Gastroesophageal sphincter (tissue), 3 donors: ENCODE measurements at regions not wholly inside any gene's neighbourhood (a gene's known extent, or its start where the extent isn't known, plus 50 kb on each side); places are given as distances from the start of the nearest gene placed in this dataset.

ENCODE experiments used
- EP300 ChIP-seq: sonication (generic); formaldehyde crosslinking; IDR thresholded peaks from one replicate; pipeline ENCODE4 v1.6.1; 2017; ENCODE audit warnings: antibody characterized with exemption, mild to moderate bottlenecking
- POLR2A ChIP-seq, 2 donors: fragments of 450-650 bp; IDR thresholded peaks; one replicate each; pipeline ENCODE4 v1.6.1; 2017; ENCODE audit warnings: antibody characterized with exemption in 2 of 2, mild to moderate bottlenecking in 2 of 2, moderate library complexity in 1 of 2
- TF ChIP-seq, protein P1 (sequence below), 4 experiments: fragments of 200-600 bp in 2 of 4; fragments of 450-650 bp in 2 of 4; sonication (generic) in 1 of 4; IDR thresholded peaks; one replicate each; pipeline ENCODE4 v1.5.1; 2017 to 2019; ENCODE audit warnings: antibody characterized with exemption in 4 of 4, mild to moderate bottlenecking in 2 of 4, moderate library complexity in 2 of 4

DNA sequence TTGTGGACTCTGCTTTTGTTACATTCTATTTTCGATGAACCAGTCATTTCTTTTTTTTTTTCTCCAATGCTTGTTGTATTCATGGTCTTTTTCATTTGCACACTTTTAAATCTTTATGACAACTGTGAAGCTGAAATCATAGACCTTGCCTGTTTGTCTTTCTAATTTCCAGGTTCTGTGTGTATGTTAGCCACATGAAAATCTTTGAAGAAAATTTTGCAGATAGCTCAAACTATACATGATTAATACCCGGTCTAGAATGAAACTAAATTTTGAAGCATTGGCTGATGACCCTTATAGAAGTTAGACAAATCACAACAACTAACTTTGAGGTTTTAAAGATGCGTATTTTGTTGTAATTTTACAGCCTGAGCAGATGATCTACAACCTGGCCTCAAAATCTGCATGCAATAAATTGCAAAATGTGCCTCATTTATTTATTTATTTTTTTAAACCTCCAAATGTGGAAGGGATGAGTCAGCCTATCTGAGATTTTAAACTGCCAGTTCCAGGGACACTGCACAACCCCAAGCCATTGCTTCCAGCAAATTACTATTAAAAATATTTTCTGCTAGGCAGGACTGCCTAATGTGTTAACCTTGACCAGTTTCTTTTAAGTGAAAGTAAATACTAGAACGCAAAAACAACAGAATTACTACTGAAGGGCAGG is 96.3 kb upstream of the NAV3 start:
- TF ChIP-seq POLR2A (IDR thresholded peaks at IDR 0.05) (no peak), EP300 (no peak)
- TF ChIP-seq, protein P1, sequence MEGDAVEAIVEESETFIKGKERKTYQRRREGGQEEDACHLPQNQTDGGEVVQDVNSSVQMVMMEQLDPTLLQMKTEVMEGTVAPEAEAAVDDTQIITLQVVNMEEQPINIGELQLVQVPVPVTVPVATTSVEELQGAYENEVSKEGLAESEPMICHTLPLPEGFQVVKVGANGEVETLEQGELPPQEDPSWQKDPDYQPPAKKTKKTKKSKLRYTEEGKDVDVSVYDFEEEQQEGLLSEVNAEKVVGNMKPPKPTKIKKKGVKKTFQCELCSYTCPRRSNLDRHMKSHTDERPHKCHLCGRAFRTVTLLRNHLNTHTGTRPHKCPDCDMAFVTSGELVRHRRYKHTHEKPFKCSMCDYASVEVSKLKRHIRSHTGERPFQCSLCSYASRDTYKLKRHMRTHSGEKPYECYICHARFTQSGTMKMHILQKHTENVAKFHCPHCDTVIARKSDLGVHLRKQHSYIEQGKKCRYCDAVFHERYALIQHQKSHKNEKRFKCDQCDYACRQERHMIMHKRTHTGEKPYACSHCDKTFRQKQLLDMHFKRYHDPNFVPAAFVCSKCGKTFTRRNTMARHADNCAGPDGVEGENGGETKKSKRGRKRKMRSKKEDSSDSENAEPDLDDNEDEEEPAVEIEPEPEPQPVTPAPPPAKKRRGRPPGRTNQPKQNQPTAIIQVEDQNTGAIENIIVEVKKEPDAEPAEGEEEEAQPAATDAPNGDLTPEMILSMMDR (IDR thresholded peaks at IDR 0.05), result no peak
